ENCODE measurements at regions not wholly inside any gene's neighbourhood (a gene's known extent, or its start where the extent isn't known, plus 50 kb on each side); places are given as distances from the start of the nearest gene placed in this dataset.

DNA sequence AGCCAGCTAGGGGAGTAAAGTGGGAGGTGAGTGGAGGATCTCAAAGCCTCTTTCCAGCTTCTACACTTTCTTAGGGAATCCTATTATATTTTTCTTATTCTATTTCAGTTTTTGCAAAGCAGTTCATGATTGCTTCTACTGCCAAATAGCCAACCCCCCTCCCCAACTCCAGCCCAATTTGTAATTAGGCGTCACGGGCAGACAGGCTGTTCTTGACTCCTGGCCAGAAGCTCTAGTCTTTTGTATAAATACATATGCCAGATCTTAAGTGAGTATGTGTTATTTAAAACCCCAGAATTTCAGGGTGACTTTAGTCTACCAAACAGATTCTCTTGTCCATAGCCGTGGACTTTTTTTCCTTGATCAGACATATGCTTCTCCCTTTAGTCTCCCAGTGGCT, 255.2 kb downstream of the BUB3 start:
- DNase-seq (ENCODE audit: low read depth), result no peak

DNA sequence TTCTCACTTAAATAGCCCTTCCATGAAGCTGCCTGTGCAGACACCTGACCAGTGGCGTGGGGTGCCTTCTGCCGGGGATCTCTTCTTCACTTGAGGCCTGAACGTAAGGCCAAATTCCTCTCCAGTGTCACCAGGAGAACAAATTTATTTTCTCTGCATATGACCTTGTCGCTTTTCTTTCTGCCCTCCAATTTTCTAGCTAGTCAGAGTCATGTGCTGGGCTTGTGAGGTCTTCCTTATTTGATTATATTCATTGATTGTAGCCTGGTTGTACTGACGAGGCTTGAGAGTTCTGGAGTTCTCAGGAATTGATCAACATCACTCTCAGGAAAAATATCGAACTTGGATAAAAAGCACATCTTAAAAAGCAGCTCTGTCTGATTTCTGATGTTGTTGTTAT, 255.7 kb downstream of the BUB3 start:
- DNase-seq (ENCODE audit: low read depth), result no peak

DNA sequence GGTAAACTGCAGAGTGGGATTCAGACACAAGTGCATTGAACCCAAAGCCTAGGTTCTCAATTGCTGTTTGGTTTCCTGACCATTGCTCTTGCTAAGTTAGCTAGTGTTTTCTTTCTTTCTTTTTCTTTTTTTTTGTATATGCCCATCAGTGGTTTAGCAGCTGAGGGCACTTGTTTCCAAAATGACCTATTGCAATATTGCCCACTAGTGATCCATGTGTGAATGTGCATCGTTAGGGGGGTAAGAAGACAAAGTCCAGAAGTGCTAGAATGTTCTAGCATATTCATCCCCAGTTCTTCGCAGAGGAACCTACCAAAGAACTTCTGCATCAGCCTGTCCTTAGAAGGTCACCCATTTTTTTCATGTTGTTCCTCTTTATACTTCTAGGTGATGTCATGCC, 252.8 kb upstream of the GPR26 start:
- DNase-seq (ENCODE audit: low read depth), result no peak

DNA sequence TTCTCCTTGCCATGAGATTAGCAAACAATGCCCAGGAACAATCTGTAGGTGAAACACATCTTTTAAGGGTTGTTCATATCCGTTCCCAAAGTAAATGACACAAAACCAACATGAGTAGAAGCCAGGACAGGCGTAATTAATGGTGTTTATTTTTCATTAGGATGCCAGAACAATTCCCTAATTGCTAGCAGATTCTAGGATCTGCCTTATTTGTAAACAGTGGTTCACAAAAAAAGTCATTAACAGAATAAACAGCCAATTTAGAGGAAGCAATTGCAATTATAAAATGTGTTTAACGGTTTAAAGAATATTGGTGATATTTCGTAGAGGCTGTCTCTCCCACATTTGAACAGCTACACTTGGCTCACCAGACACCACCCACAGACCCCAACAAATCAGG, 250.6 kb upstream of the GPR26 start:
- DNase-seq (ENCODE audit: low read depth), result no peak

DNA sequence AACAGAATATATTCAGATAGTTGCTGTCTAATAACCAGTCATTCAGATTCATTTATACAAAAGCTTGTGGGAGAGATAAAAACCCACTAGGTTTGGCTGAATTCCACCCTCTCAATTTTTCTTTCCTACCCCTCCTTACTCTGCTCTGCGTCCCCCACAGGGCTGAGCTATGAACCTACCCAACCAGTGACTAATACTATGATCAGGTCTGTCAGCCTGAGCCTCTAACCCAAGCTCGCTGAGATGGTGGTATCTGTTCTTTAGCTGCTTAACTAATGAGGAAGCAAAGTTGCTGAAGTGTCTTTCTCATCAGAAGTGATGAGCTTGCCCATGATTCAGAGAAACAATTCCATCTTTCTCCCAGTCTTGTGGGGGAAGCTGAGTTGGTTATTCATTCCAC, 248.7 kb upstream of the GPR26 start:
- DNase-seq (ENCODE audit: low read depth), result peak; percentile 42

DNA sequence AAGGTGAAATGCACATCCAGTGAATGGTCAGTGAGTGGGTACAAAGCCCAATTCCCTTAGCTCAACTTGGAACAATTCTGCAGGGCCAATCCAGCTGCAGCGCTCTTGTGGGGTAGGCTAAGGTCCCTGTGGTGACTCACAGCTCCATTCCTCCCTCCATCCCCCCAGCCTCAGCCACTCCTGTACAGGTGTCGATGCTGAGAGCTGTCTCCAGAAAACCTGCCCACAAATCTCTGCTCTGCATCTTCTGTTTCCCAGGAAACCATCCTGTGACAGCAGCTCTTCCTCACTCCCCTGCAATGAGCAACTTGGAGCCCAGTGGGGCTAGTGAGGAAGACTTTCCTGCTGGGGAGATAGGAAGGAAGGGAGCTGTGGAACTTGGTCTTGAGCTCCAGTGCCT, 244.7 kb upstream of the GPR26 start:
- no peak for DNase-seq (ENCODE audit: low read depth)

DNA sequence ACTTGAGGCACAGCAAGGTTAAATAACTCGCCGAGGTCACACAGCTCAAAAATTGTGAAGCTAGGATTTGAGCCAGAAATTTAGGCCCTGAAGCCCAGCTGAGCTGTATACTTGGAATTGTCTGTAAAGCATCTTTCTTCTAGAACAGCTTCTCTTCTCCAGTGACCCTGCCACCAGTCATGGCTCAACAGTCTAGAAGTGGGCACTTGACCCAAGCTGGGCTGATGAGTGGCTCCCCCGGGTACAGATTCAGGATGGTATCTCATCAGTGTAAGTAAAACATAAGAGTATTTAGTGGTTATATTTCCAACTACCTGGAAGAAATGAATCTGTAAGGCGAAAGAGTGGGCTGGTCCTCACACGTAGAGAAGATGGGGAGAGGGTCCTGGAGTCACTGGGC, 243.9 kb upstream of the GPR26 start:
- no peak for DNase-seq (ENCODE audit: low read depth)

DNA sequence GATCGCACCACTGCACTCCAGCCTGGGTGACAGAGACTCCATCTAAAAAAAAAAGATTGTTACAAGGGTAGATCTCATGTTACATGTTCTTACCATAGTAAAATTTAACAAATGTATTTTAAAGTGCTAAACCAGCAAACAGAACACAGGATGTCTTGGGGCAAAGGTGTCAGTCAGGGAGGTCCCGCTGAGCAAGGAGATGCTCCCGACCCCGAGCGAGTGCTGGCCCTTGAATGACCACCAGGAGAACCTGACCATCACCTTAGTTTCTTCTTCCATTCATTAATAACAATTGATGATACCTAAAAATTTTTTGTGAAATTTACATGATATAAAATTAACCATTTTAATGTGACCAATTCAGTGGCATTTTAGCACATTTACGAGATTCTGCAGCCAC, 241.6 kb upstream of the GPR26 start:
- DNase-seq (ENCODE audit: low read depth), result no peak

DNA sequence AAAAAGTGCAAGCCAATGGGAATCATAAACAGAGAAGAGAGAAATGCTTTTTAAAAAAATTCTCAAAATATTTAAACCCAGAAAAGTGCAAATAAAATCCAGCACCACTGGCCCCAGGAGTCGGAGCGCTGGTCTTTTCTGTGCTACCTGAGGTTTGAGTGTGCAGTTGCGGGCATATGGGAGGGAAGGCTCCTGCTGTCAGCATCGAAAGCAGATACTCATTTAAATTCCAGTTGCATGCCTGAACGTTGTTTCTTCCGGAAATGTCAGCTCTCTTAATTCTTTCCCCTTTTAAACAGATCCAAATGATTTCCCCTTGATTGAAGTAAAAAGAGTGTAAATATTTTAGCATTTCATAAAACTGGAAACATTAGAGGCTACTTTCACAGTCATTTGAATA, 240.5 kb upstream of the GPR26 start:
- DNase-seq (ENCODE audit: low read depth), result no peak

DNA sequence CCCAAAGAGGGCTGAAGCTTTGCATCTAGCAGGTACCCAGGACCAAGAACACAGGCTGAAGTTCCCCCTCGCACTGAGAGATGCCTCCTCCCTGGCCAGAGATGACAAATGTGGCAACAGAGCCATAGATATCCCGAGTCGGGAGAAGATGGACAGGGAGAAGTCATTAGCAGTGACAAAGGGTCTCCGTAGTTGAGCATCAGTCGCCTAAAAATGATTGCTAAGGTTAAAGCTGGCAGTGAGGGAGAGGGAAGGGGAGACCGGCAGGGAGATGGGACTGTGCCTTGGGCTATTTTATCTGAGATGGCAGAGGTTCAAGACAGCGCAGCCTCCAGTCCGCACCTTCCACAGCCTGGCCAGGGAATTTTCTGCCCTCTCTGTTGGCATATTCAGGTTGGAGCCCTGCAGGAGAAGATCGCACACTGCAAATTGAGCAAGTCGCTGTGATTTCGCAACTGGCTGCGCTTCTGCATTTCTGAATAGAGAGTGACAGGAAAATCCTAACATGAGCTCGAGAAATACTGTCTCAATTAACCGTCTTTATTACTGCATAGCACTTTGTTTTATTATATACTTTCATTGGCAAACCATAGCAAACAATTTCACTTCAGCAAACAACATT, 238.9 kb upstream of the GPR26 start:
- DNase-seq (ENCODE audit: low read depth), result no peak

DNA sequence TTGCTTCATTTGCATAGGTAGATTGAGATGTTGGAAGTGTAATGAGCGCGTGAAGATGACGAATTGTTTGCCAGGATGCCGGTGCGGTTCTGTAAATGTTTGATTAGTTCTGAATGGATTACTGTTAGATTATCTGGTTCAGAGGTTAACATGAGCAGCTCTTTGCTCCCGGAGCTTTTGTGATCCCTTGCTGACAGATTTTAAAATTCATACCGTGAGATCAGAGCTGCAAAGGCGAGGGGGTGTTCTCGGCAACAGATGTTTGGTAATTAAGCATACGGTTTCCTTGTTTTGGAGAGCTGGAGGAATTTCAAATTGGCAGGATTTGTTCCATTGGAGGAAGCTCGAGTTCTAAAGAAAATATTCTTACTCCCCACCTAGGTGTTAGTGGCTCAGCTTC, 237.8 kb upstream of the GPR26 start:
- no peak for DNase-seq (ENCODE audit: low read depth)

DNA sequence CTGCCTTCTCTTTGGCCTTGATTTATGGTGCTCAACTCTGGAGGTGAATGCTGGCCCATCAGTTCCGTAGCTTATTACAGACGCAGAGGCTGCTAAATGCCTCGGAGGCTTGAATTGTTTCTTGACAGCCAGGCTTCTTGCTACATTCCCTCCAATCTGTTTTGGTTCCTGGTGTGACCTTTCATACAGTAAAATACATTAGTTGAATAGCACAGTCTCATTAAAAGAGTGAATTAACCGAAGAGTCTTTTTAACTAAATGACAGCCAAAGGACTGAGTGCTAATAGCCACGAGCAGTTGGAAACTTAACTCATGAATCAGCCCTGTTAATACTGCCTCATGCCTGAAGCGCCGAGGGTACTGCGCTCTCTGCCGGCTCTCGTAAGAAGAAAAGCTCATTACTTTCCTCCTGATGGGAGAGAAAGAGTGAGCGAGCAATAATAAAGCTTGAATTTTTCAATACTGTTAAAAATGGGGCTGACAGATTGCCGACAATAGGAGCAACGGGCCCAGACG, 236.4 kb upstream of the GPR26 start:
- DNase-seq (ENCODE audit: low read depth), result no peak

DNA sequence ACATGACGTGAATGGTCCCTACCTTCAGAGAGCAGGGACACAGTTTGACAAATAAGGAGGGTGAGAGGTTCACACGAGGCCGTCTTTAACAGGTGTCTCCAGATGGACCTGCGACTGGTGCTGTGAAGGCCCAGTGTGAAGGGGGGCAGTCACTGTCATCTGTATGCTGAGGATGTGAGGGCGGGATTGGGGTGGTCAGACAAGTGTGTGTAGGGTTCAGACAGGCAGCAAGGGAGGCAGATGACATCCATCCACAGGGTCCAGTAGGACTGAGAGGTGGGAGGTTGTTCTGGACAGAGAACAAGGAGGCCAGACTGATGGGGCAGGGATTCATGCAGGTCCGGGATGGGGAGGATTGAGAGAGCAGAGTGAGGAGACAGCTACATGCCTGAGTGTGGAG, 232.6 kb upstream of the GPR26 start:
- DNase-seq (ENCODE audit: low read depth), result no peak

DNA sequence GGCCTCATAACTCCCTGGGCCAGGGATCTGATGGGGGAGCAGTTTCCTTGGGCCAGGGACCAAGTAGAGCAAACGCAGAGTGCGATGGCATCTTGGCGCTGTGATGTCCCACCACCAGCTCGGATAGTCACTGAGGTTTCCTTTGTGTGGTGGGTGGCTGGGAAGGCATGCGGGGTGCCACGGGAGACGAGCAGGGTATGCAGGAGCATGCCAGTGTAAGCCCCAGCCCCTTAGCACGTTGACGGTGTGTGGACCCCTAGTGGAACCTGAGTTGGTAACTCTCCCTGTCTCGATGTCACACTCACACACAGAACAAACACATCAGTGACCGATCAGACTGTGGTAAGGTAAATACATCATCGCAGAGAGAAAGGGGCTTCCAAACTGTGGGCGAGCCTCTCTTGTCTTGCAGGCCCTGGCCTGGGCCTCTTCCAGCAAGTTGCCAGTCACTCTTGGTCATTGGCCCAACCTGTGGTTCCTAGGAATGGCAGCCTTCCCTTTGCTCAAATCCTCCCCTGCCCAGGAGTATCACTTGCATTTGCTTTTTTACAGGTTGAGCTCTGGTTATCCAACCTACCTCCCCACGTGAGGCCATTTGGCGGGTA, 231.6 kb upstream of the GPR26 start:
- DNase-seq (ENCODE audit: low read depth), result no peak

DNA sequence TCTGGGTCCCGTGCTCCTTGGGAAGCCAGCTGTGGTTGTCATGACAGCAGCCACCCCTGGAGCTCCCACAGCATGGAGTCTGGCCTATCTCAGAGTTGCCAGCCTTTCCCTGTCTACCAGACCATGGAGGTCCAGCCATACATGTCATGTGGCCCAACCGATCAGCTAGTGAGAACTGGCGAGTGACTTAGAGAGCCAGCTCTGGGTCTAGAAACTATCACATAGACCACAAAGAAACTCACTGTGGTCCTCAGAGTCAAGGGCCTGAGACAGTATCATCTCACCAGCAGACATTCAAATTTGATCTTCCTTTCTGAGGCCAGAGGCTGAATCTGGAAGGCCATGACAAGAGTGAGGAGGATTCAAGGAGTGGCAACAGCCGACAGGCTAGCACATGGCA, 223.3 kb upstream of the GPR26 start:
- DNase-seq (ENCODE audit: low read depth), result no peak

DNA sequence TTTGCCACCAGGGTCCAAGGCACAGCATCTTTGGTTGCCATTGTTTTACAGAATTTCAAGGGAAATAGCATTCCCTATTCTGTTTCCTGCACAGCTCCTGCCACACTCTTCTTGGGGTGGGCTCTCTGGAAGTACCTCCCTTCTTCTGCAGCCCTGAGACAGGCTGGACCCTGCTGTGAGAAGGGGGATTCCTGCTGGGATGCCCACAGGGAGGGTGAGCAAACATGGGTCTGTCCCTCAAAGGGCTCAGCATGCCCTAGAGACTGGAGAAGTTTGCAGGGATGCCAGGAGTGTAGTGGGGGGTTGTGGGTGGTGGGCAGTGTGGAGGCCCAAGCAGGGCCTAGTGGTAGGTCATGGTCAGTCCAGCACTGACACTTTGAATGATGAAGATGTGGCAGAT, 222.2 kb upstream of the GPR26 start:
- no peak for DNase-seq (ENCODE audit: low read depth)

DNA sequence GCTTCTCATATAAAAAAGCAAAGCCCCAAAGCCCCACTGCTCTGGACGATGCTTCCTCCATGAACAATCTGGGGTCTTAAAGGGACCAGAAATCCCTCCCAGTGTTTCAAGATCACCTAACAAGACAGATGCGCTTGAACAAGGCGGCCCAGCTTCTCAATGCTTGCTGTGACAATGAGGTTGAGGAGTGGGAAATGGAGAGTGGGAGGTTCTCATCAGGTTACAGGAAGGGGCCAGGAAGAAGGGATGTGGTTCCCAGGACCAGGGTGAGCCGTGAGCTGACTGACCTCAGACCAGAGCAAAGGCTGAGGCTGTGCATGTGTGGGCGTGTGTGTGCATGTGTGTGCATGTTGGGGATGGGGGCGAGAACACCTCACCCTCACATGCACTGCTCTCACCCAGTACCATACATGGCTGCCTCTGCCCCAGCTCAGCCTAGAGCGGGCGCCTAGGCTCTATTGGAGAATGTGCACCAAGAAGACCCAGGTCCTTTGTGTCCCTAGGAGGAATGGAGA, 220.8 kb upstream of the GPR26 start:
- DNase-seq (ENCODE audit: low read depth), result no peak

DNA sequence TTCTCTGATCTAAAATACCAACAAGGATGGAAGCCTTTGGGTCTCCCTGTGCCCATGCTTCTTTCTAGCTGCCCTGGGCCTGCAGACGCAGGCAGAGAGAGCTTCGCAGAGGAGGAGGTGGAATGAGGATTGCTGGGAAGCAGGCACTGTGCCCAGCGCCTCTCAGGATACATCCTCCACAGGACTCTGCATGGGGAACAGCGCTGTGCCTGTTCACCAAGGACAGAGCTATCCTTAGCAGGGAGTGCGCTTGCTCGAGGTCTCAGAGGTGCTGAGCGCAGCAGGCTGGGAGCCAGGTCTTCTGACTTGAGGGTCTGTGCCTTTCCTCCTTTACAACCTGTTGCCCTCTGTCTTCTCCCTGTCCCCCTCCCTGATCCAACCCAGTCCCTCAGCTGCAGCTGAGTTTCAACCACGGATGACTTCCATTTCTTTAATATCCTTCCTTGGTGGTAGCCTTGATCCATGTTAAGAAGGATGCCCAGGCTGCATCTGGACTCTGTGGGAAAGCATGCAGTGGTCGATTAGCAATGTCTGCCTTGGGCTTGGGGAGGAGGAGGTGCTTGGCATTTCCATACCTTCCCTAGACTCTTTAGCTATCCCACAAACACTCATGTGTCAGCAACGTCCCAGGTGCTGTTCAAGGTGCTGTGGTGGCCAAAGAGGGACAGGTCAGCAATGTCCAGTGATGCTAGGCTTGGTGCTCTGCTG, 219.6 kb upstream of the GPR26 start:
- no peak for DNase-seq (ENCODE audit: low read depth)

DNA sequence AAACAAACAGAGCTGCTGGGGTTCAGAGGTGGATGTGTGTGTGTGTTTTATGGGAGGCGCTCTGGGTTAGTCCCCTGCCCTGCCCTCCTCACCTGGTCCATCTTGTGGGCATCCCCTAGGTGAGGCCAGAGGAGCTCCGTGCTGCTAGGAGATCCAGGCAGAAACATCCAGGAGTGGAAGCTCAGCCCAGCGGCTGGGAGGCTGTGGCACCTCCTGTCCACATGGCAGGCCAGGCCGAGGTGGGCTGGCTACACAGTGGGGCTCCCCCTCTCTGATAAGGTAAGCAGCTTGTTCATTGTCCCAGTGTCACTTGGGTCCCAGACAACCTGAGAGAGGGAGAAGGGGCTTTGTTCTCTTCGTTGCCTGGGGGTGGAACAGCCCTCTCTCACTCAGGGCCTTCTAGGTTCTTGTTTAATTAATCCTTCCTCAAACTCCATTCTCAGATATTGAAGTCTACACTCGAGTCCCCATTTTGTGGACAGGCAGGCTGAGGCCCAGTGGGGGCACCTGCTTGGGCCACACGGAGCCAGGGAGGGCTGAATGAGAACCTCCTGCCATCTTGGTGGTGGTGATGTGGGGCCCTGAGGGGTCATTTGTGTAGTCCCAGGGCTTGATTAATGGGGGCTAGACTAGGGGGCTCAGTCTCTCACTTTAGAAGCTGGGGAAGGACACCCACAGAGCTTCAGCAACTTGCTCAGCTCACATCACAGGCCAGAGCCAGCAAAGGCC, 216.8 kb upstream of the GPR26 start:
- DNase-seq (ENCODE audit: low read depth), result no peak

DNA sequence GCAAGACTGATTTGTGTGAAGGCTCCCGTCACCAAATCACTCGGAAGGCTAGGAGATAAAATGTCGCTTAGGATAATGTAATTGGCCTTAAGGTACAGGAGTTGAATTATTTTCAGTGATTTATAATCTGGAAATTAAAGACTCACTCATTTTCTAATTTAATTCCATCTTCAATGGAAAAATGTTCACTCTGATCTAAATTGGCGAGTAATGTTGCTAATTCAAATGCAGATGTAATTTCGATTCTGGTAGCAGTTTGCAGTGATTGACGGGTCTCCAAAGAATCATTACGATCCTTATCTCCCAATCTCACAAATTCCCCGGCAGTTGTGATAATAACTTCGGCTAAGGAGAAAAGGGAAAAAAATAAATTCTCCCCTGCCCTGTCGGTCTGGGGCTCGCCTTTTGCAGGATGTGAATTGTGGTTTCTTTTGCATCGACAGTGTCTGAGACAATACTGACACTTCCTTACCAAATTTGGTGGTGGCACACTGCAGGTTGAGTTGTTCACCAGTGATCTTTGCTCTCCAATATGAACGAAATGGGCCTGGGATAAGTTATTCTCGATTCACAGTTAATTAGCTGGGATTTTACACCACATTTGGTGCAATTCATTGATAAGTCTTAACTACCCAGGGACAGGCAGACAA, 215.1 kb upstream of the GPR26 start:
- no peak for DNase-seq (ENCODE audit: low read depth)

DNA sequence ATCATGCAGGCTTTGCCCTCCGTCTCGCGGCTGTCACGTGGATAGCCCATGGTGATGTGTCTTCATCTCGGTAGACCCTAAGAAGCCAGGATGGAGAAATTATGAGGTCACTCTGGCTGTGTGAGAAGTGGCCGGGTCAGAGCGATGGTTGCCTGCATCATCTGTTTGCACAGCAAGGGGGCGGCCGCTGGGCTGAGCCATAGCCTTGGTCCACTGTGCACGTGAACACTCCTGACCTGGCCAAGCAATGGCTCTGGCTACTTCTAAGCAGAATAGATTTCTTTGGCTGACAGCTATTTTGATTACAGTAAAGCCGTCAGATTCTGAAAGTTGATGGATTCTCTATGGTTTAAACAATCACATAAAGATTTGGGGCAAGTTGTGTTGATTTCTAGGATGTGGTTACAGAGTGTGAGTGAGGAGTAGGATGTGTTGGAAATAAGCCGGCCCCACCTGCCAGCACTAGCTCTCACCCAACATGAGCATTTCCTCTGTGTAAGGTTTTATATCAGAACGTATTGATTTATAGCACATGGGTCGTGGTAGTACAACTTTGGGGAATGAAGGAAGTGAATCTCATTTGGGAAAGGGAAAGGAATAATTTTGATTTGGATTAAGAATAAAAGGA, 214.4 kb upstream of the GPR26 start:
- DNase-seq (ENCODE audit: low read depth), result no peak

DNA sequence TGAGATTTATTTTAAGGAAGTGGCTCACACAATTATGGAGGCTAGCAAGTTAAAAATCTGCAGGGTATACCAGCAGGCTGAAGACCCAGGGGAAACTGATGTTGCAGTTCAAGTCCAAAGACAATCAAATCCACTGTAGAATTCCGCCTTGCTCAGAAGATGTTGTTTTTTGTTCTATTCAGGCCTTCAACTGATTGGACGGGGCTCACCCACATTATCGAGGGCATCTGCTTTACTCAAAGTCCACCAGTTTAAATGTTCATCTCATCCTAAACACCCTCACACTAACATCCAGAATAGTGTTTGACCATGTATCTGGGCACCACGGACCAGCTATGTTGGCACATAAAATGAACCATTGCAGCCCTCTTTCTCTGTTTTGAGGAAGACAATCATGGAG, 211.2 kb upstream of the GPR26 start:
- no peak for DNase-seq (ENCODE audit: low read depth)
